ENCODE measurements at regions not wholly inside any gene's neighbourhood (a gene's known extent, or its start where the extent isn't known, plus 50 kb on each side); places are given as distances from the start of the nearest gene placed in this dataset.

DNA sequence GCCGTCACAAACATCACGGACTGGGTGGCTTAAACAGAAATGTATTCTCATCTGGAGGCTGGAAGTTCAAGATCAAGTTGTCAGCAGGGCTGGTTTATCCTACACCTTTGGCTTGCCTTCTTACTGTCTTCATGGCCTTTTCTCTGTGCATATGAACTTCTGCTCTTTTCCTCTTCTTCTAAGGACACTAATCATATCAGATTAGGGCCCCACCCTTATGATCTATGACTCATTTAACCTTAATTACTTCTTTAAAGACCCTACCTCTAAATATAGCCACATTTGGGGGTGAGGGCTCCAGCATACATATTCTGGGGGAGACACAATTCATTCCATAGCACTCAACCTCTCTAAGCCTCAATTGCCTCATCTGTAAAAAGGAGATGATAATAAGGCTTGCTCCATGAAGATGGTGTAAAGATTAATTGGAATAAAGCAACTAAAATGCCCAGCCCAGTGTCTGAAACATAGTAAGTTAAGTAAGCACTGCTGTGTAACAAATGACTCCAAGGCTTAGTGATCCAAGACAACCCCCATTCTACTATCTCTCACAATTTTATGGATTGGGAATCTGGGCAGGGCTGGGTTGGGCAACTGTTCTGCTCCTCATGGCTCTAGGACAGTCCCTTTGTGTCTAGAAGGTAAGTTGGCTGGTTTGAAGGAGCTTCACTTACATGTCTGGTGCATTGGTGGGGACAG lies 119.8 kb downstream of the BANF2 start:
- DNase-seq (ENCODE audit: low spot score) = no peak
- no peak for ATAC-seq
- peaks cover 4% of the 10 kb centered on the region for H3K36me3 Mint-ChIP-seq
- peaks cover 4% of the 10 kb centered on the region for H3K9me3 Mint-ChIP-seq
- no peak overlapping the region for H3K27ac Mint-ChIP-seq
- no peaks in the 10 kb centered on the region for H3K4me1 Mint-ChIP-seq (ENCODE audit: low read depth in 2 of 2)
- no peak overlapping the region for H3K4me3 Mint-ChIP-seq
- H3K27me3 Mint-ChIP-seq = no peaks in the 10 kb centered on the region

DNA sequence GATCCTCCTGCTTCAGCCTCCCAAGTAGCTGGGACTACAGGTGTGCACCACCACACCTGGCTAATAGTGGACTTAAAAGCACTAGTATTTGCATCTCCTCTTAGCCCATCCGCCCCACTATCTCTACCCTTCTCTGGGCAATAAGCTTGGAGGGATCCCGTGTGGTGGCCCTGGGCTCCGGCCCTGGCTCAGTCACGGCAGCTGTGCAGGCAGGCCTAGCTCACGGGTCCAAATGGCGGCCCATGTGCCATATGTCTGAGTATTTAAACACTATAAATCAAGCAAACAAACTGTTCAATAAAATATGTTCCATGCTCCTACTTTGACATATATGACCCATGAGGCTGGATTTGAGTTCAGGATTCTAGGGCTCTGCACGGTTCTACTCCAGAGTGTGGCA lies 118.4 kb downstream of the BANF2 start:
- no peak for ATAC-seq
- Mint-ChIP-seq H3K27ac (no peak overlapping the region), H3K4me1 (ENCODE audit: low read depth in 2 of 2) (no peaks in the 10 kb centered on the region), H3K27me3 (no peaks in the 10 kb centered on the region), H3K4me3 (no peak overlapping the region), H3K9me3 (peaks cover 4% of the 10 kb centered on the region), H3K36me3 (peaks cover 4% of the 10 kb centered on the region)
- no peak for DNase-seq (ENCODE audit: low spot score)

DNA sequence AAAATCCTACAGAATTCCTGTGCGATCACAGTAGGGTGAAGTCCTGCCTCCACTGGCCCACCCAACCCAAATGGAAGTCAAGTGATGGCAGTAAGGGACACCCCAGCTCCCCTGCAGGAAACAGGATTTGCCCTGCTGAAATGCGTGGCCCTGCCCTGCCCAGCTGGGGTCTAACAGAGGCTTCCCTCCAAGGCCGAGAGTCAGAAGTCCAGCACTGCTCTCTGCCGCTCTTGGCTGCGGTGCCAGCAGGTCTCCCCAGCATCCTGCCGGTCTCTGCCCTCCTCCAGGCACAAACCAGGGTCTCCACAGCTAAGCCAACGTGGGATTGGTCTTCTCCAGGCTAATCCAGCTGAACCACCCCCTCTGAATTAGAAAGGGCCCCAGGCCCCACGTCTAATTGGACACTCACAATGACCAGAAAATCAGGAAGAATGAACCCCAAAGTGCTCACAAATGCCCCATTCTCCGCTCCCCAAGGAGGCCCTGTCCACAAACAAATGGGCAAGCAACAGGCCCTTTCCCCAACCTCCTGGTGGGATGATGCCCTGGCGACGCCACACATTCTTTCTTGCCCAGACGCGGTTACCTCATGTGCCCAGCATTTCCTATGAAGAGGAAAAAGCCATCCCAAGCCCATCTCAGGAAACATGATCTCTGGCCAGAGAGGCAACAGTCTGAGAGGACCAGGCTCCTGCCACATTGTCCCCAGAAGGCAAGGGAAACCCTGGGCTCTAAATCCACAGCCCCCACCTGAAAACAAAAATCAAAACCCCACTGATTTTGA lies 117.2 kb downstream of the BANF2 start:
- Mint-ChIP-seq H3K27ac (no peak overlapping the region), H3K4me1 (ENCODE audit: low read depth in 2 of 2) (no peaks in the 10 kb centered on the region), H3K36me3 (peaks cover 4% of the 10 kb centered on the region), H3K4me3 (no peak overlapping the region), H3K9me3 (peaks cover 4% of the 10 kb centered on the region), H3K27me3 (no peaks in the 10 kb centered on the region)
- DNase-seq (ENCODE audit: low spot score) (no peak), ATAC-seq (peak in 1 of 2 donors; percentile 24)

DNA sequence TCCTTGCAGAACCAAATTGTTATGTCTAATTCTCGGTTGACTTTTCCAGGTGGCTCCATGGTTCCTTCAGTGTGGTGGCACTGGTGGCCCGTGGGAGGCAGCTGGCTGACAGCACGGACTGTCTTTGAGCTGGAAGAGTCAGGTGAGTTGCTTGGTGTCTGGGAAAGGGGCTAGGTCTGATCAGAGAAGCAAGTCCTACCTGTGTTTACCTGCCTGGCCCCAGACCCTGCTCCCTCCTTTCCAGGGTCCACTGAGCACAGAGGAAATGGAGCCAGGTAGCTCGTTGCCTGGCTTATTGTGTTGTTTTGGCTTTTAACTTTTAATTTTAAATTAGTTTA lies 111.8 kb downstream of the BANF2 start:
- no peaks in the 10 kb centered on the region for H3K27me3 Mint-ChIP-seq
- no peak for ATAC-seq
- no peak for DNase-seq (ENCODE audit: low spot score)

GRCh38 chr20:17810847-17811627 lies 111.3 kb downstream of the BANF2 start:
- ATAC-seq = peak in 1 of 2 donors; percentile 26
- H3K4me3 Mint-ChIP-seq = no peak overlapping the region

More for the DNA sequence above, 111.8 kb downstream of the BANF2 start:
- Mint-ChIP-seq H3K4me1 (ENCODE audit: low read depth in 2 of 2) (no peaks in the 10 kb centered on the region), H3K4me3 (no peak overlapping the region), H3K36me3 (no peaks in the 10 kb centered on the region), H3K9me3 (no peaks in the 10 kb centered on the region), H3K27ac (no peak overlapping the region)

GRCh38 chr20:17810062-17810631 lies 110.4 kb downstream of the BANF2 start:
- no peak for ATAC-seq
- no peak overlapping the region for H3K27ac Mint-ChIP-seq
- no peak overlapping the region for H3K4me3 Mint-ChIP-seq
- H3K9me3 Mint-ChIP-seq = no peaks in the 10 kb centered on the region
- no peaks in the 10 kb centered on the region for H3K4me1 Mint-ChIP-seq (ENCODE audit: low read depth in 2 of 2)
- no peak for DNase-seq (ENCODE audit: low spot score)
- H3K36me3 Mint-ChIP-seq = no peaks in the 10 kb centered on the region
- no peaks in the 10 kb centered on the region for H3K27me3 Mint-ChIP-seq

More at GRCh38 chr20:17810847-17811627, 111.3 kb downstream of the BANF2 start:
- Mint-ChIP-seq H3K27ac (no peak overlapping the region), H3K27me3 (no peaks in the 10 kb centered on the region), H3K4me1 (ENCODE audit: low read depth in 2 of 2) (no peaks in the 10 kb centered on the region), H3K36me3 (no peaks in the 10 kb centered on the region), H3K9me3 (no peaks in the 10 kb centered on the region)
- no peak for DNase-seq (ENCODE audit: low spot score)

GRCh38 chr20:17809362-17810061 lies 109.7 kb downstream of the BANF2 start:
- ATAC-seq (peak in 1 of 2 donors; percentile 50), DNase-seq (ENCODE audit: low spot score) (no peak)
- H3K4me3 Mint-ChIP-seq = no peak overlapping the region
- no peaks in the 10 kb centered on the region for H3K9me3 Mint-ChIP-seq
- no peaks in the 10 kb centered on the region for H3K4me1 Mint-ChIP-seq (ENCODE audit: low read depth in 2 of 2)
- no peaks in the 10 kb centered on the region for H3K36me3 Mint-ChIP-seq
- H3K27me3 Mint-ChIP-seq = no peaks in the 10 kb centered on the region
- no peak overlapping the region for H3K27ac Mint-ChIP-seq

- Mint-ChIP-seq H3K4me1 (ENCODE audit: low read depth in 2 of 2) (no peaks in the 10 kb centered on the region), H3K27me3 (no peaks in the 10 kb centered on the region), H3K27ac (no peak overlapping the region), H3K4me3 (no peak overlapping the region), H3K9me3 (no peaks in the 10 kb centered on the region), H3K36me3 (no peaks in the 10 kb centered on the region)
- no peak for ATAC-seq
- no peak for DNase-seq (ENCODE audit: low spot score)
These were observed 109.0 kb downstream of the BANF2 start for GRCh38 chr20:17808782-17809181.

GRCh38 chr20:17808357-17808756 lies 108.6 kb downstream of the BANF2 start:
- ATAC-seq = no peak
- H3K36me3 Mint-ChIP-seq = no peaks in the 10 kb centered on the region
- no peak overlapping the region for H3K27ac Mint-ChIP-seq
- no peaks in the 10 kb centered on the region for H3K9me3 Mint-ChIP-seq
- H3K4me1 Mint-ChIP-seq (ENCODE audit: low read depth in 2 of 2) = no peaks in the 10 kb centered on the region
- H3K27me3 Mint-ChIP-seq = no peaks in the 10 kb centered on the region
- no peak overlapping the region for H3K4me3 Mint-ChIP-seq
- no peak for DNase-seq (ENCODE audit: low spot score)

DNA sequence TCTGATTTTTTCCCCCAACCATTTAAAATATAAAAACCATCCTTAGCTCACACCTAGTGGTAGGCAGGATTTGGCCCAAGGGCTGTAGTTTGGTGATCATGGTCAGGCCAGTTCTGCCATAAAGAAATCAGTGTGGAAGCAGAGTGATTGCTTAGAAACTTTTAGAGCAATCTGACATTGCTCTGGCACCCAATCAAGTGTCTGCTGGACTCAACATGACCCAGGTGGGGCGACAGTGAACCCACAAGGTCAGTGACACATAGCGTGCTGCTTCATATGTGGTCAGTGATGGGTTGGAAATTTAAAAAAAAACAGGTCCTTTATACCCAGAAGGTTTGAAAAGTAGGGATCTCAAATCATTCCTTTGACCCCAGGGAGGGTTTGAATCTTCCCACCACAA lies 107.9 kb downstream of the BANF2 start:
- DNase-seq (ENCODE audit: low spot score) = no peak
- Mint-ChIP-seq H3K36me3 (no peaks in the 10 kb centered on the region), H3K9me3 (no peaks in the 10 kb centered on the region), H3K4me3 (no peak overlapping the region), H3K4me1 (ENCODE audit: low read depth in 2 of 2) (no peaks in the 10 kb centered on the region), H3K27me3 (no peaks in the 10 kb centered on the region), H3K27ac (no peak overlapping the region)
- no peak for ATAC-seq

- H3K27ac Mint-ChIP-seq = no peak overlapping the region
These were observed 107.1 kb downstream of the BANF2 start for GRCh38 chr20:17806739-17807441.

DNA sequence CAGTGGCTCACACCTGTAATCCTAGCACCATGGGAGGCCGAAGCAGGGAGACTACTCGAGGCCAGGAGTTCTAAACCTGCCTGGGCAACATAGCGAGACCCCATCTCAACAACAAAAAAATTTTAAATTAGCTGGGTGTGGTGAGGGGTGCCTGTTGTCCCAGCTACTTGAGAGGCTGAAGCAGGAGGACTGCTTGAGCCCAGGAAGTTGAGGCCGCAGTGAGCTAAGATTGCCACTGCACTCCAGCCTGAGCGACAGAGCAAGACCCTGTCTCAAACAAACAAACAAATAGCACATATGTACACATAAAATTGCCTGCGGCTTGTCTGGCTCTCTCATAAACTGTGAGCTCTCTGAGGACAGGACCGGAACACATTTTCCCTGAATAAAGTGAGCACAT lies 106.3 kb downstream of the BANF2 start:
- DNase-seq (ENCODE audit: low spot score) (no peak), ATAC-seq (no peak)
- no peak overlapping the region for H3K4me3 Mint-ChIP-seq
- no peaks in the 10 kb centered on the region for H3K36me3 Mint-ChIP-seq
- peaks cover 0 to 1% of the 10 kb centered on the region in 2 donors for H3K27me3 Mint-ChIP-seq
- no peak overlapping the region for H3K27ac Mint-ChIP-seq
- no peaks in the 10 kb centered on the region for H3K4me1 Mint-ChIP-seq (ENCODE audit: low read depth in 2 of 2)
- no peaks in the 10 kb centered on the region for H3K9me3 Mint-ChIP-seq

More at GRCh38 chr20:17806739-17807441, 107.1 kb downstream of the BANF2 start:
- DNase-seq (ENCODE audit: low spot score) (no peak), ATAC-seq (no peak)
- Mint-ChIP-seq H3K27me3 (no peaks in the 10 kb centered on the region), H3K36me3 (no peaks in the 10 kb centered on the region), H3K4me3 (no peak overlapping the region), H3K9me3 (no peaks in the 10 kb centered on the region), H3K4me1 (ENCODE audit: low read depth in 2 of 2) (no peaks in the 10 kb centered on the region)

- Mint-ChIP-seq H3K36me3 (no peaks in the 10 kb centered on the region), H3K27ac (no peak overlapping the region), H3K27me3 (peaks cover 5 to 12% of the 10 kb centered on the region in 2 donors), H3K4me1 (ENCODE audit: low read depth in 2 of 2) (no peaks in the 10 kb centered on the region), H3K9me3 (peaks cover 3% of the 10 kb centered on the region), H3K4me3 (no peak overlapping the region)
- no peak for DNase-seq (ENCODE audit: low spot score)
- no peak for ATAC-seq
These were observed 104.0 kb downstream of the BANF2 start for GRCh38 chr20:17803765-17804164.
